WTC11 (cell line): ENCODE measurements at regions not wholly inside any gene's neighbourhood (a gene's known extent, or its start where the extent isn't known, plus 50 kb on each side); places are given as distances from the start of the nearest gene placed in this dataset.

Experiments
- CTCF ChIP-seq: fragments of 200-600 bp; IDR thresholded peaks from 2 replicates; pipeline ENCODE4 v1.8.0; 2022; ENCODE audit warnings: antibody characterized with exemption
- EMX1 ChIP-seq: fragments of 250-450 bp; sonication (Bioruptor Pico); IDR thresholded peaks from 2 replicates; pipeline ENCODE4 v1.8.0; 2021; ENCODE audit warnings: mild to moderate bottlenecking
- MAX ChIP-seq: sonication (generic); formaldehyde crosslinking; IDR thresholded peaks from 2 replicates; pipeline ENCODE4 v1.8.0; 2022; ENCODE audit warnings: mild to moderate bottlenecking, missing genetic modification reagents
- MXD4 ChIP-seq: fragments of 250-450 bp; sonication (Bioruptor Pico); IDR thresholded peaks from 2 replicates; pipeline ENCODE4 v1.8.0; 2021; ENCODE audit warnings: mild to moderate bottlenecking, moderate library complexity, borderline replicate concordance
- ZNF232 ChIP-seq: sonication (generic); formaldehyde crosslinking; IDR thresholded peaks from 2 replicates; pipeline ENCODE4 v1.8.0; 2022; ENCODE audit warnings: mild to moderate bottlenecking, missing genetic modification reagents

DNA sequence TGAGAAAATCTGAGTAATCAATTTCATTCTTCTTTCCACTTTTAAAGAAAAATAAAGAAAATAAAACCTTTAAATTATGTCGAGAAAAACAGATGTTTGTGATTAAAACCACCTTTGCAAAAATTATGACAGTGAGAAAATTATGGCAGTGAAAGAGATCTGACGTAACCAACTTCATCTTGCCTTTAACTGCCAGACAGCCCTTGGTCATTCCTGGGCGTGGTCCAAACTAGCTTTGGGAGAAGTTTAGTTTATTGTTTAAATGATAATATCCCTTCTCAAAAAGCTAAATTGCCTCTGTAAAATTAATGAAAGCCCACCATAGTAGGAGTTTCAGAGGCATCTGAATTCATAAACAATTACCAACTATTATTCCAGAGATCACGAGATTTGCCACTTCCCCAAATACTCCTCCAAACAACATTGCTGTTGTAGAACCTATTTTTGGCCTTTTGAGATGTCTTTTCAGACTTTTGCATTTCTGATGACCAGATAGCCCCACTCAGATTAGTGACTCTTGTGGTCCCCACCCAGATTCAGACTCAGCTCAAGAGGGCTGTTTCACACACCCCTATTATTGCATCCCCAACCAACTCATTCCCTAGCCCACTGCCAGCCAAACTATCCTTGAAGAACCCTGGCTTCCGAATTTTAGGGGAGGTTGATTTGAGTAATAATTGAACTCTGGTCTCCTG lies 664.4 kb upstream of the CBLB start:
- TF ChIP-seq CTCF, result no peak
- no peak for TF ChIP-seq MAX (CRISPR knock-in tag)
- TF ChIP-seq MXD4 (CRISPR knock-in tag), result no peak
- no peak for TF ChIP-seq EMX1
- TF ChIP-seq ZNF232 (CRISPR knock-in tag), result no peak
